Anterior cingulate cortex (tissue), 58 donors: ENCODE measurements at regions not wholly inside any gene's neighbourhood (a gene's known extent, or its start where the extent isn't known, plus 50 kb on each side); places are given as distances from the start of the nearest gene placed in this dataset.
"Not testable (repeated sequence)": the region's sequence is repeated elsewhere in the genome, so short reads cannot be mapped to it uniquely, and the experiment has no call there.

Experiments used
- DNase-seq, 58 donors: peaks; one replicate each; lab custom pipeline; 2025; lab: John Stamatoyannopoulos, UW

DNA sequence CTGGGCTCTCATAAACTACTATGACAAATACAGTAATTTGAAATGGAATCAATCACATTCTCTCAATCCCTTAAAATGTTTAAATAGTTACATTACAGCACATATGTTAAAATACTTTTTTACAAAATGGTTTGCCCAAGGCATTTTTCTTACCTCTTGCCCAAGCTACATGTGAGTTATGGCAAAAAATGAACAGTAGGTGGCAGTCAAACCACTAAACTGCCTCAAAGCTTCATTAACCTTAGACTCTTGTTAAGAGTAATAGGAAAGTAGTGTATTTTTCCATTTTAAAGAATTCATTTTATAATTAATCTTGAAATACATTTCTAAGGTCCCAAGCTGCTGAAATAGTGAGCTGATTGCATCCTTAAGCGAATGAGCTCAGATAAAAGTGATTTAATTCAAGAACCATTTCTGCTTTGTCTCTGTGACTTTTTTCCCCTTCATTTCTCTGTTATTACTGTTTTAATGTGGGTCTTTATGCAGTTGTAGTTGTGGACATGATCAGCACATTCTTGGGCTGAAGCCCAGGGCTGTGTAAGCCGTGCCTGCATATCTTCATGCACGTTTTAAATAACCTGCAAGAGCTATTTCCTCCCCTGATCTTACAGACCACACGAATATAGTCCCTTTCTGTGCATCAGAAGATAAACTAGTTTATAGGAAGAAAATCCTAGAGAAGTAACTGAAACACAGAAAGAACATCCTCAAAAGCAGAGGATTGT, 311.8 kb downstream of the LNPK start:
- peak in 14 of 58 donors; percentile 0 to 55 (median 10) for DNase-seq

DNA sequence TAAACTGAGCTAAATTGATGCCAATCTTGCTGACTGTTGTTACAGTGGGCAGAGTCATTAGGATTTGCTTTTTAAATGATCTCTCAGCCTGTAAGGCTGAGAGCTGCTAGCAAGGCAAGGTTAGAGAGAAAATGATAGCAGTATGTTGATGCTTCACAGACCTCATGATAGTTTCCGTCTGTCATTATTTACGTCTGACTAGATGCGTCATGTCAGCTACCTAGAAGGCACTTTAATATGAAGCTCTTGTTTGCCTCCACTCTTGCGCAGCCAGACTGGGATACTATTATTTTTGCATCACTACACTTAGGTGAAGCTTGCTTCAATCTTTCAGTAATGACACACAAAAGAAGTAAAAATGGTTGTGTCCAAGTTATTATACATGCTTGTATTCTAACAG, 313.8 kb downstream of the LNPK start:
- no peak for DNase-seq

DNA sequence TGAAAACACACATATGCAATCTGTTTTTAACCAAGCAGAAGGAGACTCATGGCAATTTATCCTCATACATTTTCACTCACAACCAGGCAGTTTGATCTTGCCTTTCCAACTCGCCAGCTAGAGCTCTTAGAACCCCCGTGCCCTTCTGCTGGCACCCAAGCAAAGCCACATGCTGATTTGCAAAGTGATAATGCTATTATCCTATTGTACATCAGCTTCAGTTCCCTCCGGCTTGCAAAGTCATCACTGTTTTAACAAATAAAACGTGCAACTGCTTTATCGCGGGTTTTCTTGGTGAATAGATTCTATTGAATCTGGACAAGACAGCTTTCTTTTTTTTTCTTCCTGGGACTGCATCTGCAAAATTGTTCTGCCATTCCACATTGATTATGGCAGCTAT, 314.6 kb downstream of the LNPK start:
- DNase-seq = no peak

DNA sequence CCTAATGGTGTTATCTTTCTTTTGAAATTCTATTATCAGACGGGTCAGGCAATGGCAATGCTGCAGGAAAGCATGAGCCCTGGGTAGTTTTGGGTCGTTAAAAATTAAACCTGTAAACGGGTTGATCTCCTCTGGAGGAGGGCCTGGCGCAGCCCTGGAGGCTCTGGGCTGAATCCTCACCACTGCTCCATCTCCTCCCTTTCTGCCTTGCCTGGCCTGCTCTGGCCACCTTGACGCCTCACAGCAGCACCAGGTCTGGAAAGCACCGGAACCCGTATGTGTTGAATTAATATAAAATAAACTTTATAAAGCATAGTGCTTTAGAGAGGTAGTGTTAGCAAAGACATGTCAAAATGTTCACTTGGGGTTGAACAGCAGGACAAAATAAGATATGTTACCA, 316.1 kb downstream of the LNPK start:
- no peak for DNase-seq

DNA sequence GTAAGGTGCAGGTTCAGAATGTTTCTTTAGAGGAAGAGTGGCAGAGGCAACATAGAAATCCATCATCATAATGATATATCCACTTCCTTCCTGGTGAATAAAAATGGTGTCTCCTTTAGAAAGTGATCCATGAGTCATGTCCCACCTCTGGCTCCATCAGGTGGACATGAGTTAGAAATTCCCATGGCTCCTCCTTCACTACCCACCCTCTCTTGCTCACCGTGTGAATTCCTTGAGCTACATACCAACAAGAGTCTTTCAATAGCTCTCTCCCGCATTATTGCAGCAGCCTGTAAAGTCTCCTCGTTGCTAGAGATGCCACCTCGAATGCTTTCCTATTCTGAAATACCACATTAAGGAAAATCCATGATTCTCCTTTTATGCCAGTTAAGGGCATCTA, 317.6 kb downstream of the LNPK start:
- no peak for DNase-seq

DNA sequence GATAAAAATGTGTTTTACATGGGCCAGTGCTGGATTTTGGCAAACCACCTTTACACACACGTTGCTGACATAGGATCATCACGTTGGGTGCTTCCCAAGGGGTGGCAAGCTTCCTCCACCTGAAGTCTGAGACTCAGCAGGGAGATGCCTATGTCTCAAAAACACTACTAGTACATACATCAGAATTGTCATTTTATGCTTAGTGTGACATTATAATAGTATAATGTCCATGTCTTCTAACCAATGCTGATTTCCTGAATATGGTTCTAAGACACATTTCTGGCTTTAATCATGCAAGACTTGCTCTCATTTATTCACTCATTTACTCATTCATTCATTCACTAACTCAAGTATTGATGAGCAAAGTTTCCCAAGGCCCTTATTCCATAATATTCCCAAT, 322.3 kb downstream of the LNPK start:
- no peak for DNase-seq

DNA sequence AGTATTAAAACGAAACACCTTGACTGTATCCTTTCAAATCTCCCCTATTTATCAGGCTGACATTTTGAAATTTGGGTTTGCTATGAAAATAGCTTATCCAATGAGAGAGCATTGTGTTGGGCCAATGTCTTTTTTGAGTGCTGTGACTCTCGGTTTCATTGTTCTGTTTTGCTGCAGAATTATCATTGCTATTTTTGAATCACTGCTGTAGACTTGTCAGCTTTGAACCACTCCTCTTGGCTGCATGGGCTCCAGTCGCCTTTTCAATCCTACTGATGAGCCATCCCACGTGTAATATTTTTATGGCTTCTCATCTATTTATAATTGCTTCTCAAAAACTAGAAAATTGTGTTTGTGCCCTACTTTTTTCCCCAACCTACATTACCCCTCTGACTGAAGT, 322.8 kb downstream of the LNPK start:
- no peak for DNase-seq

DNA sequence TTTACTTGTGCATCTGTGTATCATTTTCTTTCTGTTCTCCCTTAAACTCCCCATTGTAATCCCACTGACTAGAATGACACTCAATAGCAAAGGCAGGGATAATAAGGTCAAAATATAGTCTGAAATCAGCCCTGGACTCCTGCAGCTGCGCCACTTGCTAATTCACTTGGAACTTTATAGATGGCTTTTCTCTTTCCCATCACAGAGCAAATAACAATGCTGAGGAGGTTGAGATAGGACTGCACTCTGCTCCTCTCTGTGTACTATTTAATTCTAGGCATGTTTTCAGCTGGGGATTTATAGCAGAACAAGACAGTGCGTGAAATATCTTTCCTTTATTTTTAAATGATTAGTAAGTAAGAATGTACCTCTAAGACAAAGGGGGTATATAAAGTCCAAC, 324.2 kb downstream of the LNPK start:
- DNase-seq = no peak

DNA sequence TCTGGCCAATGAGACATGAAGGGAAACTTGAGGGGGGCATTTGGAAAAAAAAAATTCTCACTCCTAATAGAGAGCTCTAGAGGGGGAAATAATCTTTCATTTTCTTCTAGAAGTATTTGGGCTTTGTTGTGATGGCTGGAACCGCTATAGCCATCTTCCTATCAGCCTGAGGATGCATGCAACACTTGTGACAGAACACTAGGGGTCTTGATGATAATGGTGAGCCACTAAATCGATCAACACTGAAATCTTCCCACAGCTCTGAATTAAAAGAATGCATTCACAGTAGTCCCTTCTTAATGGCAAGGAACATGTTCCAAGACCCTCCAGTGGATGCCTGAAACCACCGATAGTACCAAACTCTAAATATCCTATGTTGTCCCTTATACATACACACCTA, 325.3 kb downstream of the LNPK start:
- no peak for DNase-seq

DNA sequence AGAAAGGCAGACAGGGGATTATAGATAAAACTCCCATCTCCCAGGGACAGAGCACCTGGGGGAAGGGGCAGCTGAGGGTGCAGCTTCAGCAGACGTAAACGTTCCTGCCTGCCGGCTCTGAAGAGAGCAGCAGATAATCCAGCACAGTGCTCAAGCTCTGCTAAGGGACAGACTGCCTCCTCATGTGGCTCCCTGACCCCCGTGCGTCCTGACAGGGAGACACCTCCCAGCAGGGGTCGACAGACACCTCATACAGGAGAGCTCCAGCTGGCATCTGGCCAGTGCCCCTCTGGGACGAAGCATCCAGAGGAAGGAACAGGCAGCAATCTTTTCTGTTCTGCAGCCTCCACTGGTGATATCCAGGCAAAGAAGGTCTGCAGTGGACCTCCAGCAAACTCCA, 333.3 kb downstream of the LNPK start:
- not testable (repeated sequence) for DNase-seq

DNA sequence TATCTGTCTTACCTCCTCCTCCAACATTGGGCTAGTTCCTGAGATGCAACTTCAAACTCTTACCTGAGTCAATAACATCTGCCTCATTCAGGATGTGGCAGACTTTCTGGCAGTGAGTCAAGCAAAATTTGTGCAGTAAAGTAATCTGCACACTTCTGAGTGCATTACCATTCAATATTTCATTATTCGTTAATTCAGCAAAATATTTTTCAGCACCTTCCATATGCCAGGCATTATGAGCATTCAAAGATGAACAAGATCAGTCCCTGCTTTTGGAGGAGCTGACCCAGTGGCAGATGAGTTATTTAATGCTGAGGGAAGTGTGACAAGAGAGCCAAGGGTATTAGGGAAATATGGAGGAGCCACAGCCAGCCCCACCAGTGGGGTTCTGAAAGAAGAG, 339.7 kb downstream of the LNPK start:
- DNase-seq = no peak

DNA sequence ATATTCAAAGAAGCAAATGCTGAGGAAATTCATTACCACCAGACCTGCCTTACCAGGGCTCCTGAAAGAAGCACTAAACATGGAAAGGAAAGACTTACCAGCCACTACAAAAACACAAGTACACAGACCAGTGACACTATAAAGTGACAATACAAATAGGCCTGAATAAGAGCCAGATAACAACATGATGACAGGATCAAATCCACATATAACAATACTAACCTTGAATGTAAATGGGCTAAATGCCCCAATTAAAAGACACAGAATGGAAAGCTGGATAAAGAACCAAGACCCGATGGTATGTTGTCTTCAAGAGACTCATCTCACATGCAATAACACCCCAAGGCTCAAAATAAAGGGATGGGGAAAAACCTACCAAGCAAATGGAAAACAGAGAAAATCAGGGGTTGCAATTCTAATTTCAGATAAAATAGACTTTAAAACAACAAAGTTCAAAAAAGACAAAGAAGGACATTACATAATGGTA, 353.4 kb downstream of the LNPK start:
- DNase-seq = no peak

DNA sequence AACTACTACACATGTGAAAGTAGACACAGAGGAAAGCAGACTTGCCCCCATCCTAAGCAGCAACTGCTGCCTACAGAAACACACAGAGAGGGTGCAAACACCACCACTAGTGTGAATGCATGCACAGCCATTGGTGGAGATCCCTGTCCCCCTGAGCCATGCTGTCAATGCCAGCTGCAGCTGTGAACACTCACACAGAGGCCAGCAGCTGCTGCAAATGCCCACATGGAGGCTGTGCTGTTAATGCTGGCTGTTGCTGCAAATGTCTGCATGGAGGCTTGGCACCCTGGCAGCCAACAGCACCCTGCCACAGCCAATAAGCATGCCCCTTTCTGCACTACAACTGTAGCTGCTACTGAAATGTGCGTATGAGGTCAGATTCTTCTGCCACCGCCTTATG, 355.0 kb downstream of the LNPK start:
- no peak for DNase-seq

DNA sequence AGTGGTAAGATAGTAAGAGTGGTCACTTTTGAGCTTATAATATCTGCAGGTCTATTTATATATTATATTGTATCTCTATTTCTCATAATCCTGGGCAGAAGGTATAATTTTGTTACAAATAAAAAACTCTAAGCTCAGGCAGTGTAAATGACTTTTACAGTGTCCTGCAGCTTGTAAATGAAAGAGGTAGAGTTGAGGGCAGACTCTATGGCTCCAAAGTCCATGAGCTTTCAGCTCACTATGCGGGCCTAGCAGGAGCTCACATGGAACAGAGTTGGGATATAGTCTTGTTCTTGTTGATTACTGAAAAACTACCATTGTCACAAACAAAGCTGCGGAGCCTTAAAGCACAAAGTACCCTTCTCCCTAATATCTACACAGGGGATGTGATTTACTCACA, 361.4 kb downstream of the LNPK start:
- no peak for DNase-seq

DNA sequence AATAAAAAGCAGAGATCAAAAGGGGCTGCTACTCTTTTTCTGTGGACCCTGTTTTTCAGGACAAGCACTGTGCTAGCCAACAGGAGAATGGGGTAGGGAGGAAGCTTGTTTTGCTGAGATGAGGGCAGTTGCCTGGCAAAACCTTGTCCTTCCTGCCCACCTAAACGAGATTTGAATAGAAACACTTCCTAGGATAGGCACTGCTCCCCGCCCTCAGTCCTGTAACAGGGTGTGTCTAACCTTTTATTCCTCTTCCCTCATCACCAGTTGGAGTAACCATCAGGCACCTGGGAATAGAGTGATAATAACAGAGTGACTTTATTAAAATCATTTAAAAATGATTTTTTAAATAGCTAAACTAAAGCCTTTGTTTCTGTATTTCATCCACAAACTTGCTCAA, 368.8 kb downstream of the LNPK start:
- DNase-seq = no peak

DNA sequence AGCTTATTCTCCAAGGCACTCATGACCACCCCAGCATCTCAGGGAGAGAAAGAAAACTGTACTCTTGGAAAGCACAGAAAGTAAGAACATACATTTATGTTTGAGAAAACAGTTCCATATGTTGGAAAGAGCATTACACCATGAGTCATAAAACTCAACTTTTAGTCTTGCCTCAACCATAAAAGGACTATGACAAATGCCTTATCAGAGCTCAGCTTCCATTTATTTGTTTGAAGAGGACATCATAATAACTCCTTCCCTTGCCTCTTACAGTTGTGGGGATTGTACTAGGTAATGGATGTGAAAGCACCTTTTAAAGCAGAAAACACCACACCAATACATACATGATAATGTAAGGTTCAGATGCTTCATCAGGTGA, 370.8 kb downstream of the LNPK start:
- DNase-seq = no peak

DNA sequence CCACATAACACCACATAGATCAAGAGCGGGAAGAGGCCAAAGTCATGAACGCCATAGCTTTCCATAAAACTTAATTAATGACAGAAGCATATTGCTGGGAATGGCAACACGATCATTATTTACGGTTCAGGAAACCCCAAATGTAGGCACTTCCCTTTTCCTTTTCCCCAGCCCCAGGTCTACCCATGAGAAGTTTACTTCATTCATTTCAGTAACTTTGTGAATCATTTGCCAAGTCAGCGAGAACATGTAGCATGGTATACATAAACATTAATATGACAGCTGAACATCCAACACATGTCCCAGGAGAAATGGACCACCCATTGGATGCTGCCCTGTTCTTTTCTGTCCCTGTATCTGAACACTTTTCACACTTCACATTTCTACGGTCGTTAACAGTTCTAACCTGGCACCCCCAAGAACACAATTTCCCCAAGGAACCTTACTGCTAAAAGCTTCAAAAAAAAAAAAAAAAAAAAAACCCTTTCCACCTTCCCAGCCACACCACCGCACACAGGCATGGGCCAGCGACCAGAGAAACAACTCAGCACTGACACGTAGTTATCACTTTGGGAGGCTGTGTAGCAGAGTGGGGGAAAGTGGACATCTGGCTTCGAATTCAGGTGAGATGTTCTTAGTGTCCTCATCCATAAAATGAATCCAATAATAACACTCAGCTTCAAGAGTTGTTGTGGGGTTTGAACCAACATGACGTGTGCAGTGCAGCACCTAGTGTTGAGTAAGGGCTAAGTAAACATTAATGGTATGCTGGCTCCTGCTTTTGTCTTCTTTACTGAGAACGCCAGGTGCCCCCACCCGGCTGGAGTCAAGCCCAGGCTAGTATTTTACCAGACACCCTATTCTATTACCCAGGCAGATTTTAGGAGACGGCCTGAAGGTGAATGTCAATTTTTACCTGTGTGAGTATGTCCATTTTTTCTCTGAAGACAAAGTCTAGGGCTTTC, 371.5 kb downstream of the LNPK start:
- DNase-seq = no peak

DNA sequence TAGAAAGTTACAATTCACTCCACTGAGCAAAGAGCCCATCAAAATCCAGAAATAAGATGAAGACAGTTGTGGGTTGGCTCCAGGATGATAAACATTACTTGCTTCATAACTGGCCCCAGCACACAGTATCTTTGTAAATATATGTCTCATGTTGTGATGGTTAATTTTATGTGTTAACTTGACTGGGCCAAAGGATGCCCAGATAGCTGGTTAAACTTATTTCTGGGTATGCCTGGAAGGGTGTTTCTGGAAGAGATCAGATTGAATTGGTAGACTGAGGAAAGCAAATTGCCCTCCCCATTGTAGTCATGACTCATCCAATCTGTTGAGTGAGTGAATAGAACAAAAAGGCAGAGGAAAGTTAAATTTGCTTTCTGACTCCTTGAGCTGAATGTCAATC, 373.8 kb downstream of the LNPK start:
- no peak for DNase-seq

DNA sequence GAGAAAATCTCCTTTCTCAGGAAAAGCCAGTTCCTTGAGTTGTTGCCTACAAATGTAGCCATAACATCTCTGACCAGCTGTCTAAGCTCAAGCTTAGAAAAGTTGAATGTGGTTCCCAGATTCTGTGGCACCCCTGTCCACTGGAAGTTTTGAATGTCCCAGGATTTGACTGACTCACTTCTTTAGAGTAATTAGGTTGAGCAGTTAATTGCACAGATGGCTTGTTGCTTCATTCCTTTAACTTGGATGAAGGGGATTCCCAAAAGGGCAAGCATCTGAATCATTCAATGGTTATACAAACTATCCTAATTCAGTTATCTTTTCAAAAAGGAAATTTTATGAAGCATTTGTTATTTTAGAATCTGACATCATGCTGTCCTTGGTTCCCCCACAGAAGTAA, 374.7 kb downstream of the LNPK start:
- DNase-seq = no peak

DNA sequence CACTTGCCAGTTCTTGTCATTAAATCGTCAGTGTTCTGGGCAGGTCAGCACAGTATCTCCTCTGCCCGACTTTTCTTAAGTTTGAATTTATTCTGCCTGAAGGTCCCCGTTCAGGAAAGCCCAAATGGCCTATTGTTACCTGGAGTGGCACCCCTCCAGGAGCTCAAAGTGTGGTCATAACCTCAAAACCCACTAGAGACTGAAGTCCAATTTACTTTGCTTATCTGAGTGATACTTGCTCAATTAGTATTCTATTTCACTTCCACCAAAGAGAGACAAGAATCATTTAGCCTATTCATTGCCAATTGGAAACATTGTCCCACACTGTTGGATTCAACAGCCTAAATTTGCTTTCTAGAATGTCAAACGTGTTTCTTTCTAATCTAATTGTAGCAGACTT, 375.3 kb downstream of the LNPK start:
- DNase-seq = no peak

DNA sequence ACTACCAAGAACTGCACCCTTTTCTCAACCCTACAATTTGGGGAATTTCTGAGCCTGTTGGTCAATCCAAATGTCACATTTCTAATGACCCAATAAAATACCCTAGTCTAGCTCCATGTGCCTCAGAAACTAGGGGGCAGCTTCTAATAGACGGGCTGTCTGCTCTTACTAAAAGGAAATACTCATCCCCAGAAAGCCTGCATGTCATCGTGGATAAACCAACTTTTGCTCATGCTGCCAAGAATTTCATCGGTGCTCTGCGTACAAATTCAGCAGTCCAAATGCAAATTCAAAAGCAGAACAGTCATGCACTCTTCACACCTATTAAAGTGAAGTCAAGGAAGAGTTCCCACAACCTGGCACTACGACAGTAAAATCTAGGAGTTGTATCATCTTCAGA, 377.3 kb downstream of the LNPK start:
- DNase-seq = no peak

DNA sequence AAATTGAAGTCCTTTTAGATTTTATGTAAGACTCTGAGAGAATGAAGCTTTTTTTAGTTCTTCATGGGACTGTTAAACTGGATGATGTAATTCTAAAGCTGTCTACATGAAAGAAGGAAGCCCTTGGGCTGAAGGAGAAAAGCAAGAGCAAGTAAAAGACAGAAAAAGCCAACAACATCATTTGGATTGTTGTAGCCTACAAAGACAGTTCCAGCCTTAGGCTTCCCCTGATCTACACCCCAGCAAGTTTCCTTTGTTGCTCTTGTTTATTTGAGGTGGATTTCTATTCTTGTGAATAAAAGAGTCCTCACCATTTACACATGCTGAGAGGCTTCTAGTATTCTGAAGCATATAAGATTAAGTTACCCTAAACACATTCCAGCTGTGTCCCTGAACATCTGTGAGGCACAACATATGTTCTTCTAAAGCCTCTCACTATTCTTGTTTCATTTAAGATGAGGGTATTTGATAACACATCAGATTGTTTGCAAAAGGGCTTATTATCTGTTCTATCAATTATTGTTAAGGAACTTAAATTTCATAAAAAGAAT, 377.8 kb downstream of the LNPK start:
- DNase-seq = no peak
